Loucy (cell line): ENCODE measurements at regions not wholly inside any gene's neighbourhood (a gene's known extent, or its start where the extent isn't known, plus 50 kb on each side); places are given as distances from the start of the nearest gene placed in this dataset.

ENCODE experiments used
- EZH2phosphoT487 ChIP-seq: fragments of 200-600 bp; IDR thresholded peaks from 2 replicates; pipeline ENCODE4 v1.6.1; 2018; ENCODE audit warnings: antibody characterized with exemption, mild to moderate bottlenecking, moderate library complexity, borderline replicate concordance
- TF ChIP-seq, protein P1 (sequence below): fragments of 200-600 bp; sonication (generic); conservative IDR thresholded peaks from 2 replicates; pipeline ENCODE4 v1.5.1; 2014; ENCODE audit warnings: mild to moderate bottlenecking, antibody characterized with exemption, low read length

DNA sequence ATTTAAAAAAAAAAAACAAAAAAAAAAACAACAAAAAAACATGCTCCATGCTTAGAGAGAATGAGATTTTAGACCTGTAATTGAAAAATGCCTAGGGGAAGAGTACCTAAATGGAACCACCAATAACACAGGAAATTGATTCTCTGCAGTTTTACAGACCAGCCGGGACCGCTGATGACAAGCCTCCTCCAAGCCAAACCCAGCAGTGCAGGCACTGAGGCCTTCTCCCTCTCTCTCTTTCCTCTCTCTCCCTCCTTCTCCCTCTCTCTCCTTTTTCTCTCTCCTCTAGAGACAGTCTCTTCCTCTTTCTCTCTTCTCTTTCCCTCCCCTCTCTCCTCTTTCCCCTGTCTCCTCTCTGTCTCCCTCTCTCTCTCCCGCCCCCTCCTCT is 228.8 kb upstream of the COPS8 start:
- TF ChIP-seq, protein P1, sequence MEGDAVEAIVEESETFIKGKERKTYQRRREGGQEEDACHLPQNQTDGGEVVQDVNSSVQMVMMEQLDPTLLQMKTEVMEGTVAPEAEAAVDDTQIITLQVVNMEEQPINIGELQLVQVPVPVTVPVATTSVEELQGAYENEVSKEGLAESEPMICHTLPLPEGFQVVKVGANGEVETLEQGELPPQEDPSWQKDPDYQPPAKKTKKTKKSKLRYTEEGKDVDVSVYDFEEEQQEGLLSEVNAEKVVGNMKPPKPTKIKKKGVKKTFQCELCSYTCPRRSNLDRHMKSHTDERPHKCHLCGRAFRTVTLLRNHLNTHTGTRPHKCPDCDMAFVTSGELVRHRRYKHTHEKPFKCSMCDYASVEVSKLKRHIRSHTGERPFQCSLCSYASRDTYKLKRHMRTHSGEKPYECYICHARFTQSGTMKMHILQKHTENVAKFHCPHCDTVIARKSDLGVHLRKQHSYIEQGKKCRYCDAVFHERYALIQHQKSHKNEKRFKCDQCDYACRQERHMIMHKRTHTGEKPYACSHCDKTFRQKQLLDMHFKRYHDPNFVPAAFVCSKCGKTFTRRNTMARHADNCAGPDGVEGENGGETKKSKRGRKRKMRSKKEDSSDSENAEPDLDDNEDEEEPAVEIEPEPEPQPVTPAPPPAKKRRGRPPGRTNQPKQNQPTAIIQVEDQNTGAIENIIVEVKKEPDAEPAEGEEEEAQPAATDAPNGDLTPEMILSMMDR, result no peak
- no peak for TF ChIP-seq EZH2phosphoT487
